Panc1 (cell line): ENCODE measurements at regions not wholly inside any gene's neighbourhood (a gene's known extent, or its start where the extent isn't known, plus 50 kb on each side); places are given as distances from the start of the nearest gene placed in this dataset.

ENCODE experiments used
- ATAC-seq: fragments of 200-7000 bp; cut with Tn5 transposase; 2 replicates; pipeline ENCODE4 v1.9.1; 2020; ENCODE audit warnings: mild to moderate bottlenecking, moderate library complexity
- BruUV-seq: library from RNA; stranded (reverse); fragments of 400-500 nt; replicated peaks from 2 replicates; lab custom pipeline; 2021; lab: Mats Ljungman, UMichigan
- CTCF ChIA-PET: fragments of 300-600 bp; sonication (Branson Sonifier 250); formaldehyde crosslinking; loops from one replicate; lab custom pipeline; 2022; ENCODE audit warnings: antibody characterized with exemption; lab: Charles Lee
- POLR2A ChIA-PET: fragments of 300-600 bp; sonication (Branson Sonifier 250); formaldehyde crosslinking; loops from one replicate; lab custom pipeline; 2022; ENCODE audit warnings: antibody characterized with exemption; lab: Charles Lee
- DNase-seq: peaks from one replicate; pipeline ENCODE4 v3.0.0-alpha.2; 2010; ENCODE audit warnings: low read depth, low spot score
- H3K27ac ChIP-seq: 2 replicates; pipeline ENCODE4 v1.5.1; 2011; ENCODE audit warnings: mild to moderate bottlenecking, low read length, inconsistent platforms
- H3K27me3 ChIP-seq: fragments of 200-500 bp; sonication (Bioruptor generic); 2 replicates; pipeline ENCODE4 v1.6.0; 2014; ENCODE audit warnings: low read length, inconsistent platforms; ENCODE audit not compliant: control insufficient read depth, insufficient read depth
- H3K36me3 ChIP-seq: fragments of 200-500 bp; sonication (Bioruptor generic); 2 replicates; pipeline ENCODE4 v1.5.1; 2014; ENCODE audit warnings: inconsistent platforms, mild to moderate bottlenecking, low read length, moderate library complexity; ENCODE audit not compliant: control insufficient read depth, insufficient read depth
- H3K4me1 ChIP-seq: 2 replicates; pipeline ENCODE4 v1.5.1; 2011; ENCODE audit warnings: inconsistent platforms, mild to moderate bottlenecking, low read length, moderate library complexity; ENCODE audit not compliant: control insufficient read depth, insufficient read depth
- H3K4me3 ChIP-seq, 2 experiments: 2 replicates each; pipeline ENCODE4 v1.5.1; 2011 to 2012; ENCODE audit warnings: low read depth in 2 of 2, low read length in 2 of 2, mild to moderate bottlenecking in 2 of 2, inconsistent platforms in 1 of 2, moderate library complexity in 1 of 2
- H3K9me3 ChIP-seq: fragments of 200-500 bp; sonication (Bioruptor generic); 2 replicates; pipeline ENCODE4 v1.5.1; 2014; ENCODE audit warnings: low read depth, mild to moderate bottlenecking, inconsistent platforms, low read length, moderate library complexity; ENCODE audit not compliant: control insufficient read depth, insufficient read depth
- POLR2AphosphoS5 ChIP-seq: IDR thresholded peaks from 2 replicates; pipeline ENCODE4 v1.6.1; 2012; ENCODE audit warnings: mild to moderate bottlenecking, low read depth, low read length, moderate library complexity
- SIN3A ChIP-seq: IDR thresholded peaks from 2 replicates; pipeline ENCODE4 v1.6.1; 2012; ENCODE audit warnings: low read depth, mild to moderate bottlenecking, low read length, moderate library complexity, borderline replicate concordance; ENCODE audit not compliant: insufficient read depth
- TCF7L2 ChIP-seq: IDR thresholded peaks from 2 replicates; pipeline ENCODE4 v1.6.1; 2011; ENCODE audit warnings: mild to moderate bottlenecking, low read depth, low read length, inconsistent platforms
- in situ Hi-C: cut with HindIII; loops from 2 replicates; pipeline ENCODE4 v1.10.0; 2016; ENCODE audit warnings: low sequenced_read_pairs, low pct_unique_long_range_greater_than_20kb
- intact Hi-C: fragments of 100-400 bp; cut with micrococcal nuclease; formaldehyde crosslinking; loops from one replicate; pipeline ENCODE4 v1.10.0; 2022; ENCODE audit not compliant: unreplicated experiment
- TF ChIP-seq, protein P1 (sequence below), 2 experiments: IDR thresholded peaks; 2 replicates each; pipeline ENCODE4 v1.6.1; 2011 to 2012; ENCODE audit warnings: low read depth in 2 of 2, control low read depth in 1 of 2, low read length in 1 of 2, mild to moderate bottlenecking in 1 of 2, moderate library complexity in 1 of 2; ENCODE audit not compliant: insufficient read depth in 1 of 2
- TF ChIP-seq, protein P2 (sequence below): fragments of 450-650 bp; IDR thresholded peaks from 2 replicates; pipeline ENCODE4 v1.5.1; 2017; ENCODE audit warnings: mild to moderate bottlenecking

DNA sequence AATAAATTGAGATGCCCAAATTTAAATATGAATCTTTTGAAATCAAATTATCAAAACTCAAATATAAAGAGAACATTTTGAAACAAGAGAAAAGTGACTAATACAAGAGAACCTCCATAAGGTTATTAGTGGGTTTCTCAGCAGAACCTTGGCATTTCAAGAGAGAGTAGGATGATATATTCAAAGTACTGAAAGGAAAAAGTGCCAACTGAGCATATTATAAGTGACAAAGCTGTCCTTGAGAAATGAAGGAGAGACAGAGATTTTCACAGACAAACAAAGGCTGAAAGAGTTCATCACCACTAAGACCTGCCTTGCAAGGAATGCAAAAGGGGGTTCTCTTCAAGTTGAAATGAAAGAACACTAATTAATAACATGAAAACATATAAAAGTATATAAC, 366.0 kb downstream of the HINT1 start:
- intact Hi-C loops (no loop called here), in situ Hi-C loops (no loop called here)
- Histone ChIP-seq H3K27me3 (no peaks in the 10 kb centered on the region), H3K36me3 (no peaks in the 10 kb centered on the region), H3K4me3 (no peak overlapping the region), H3K9me3 (peaks cover 4% of the 10 kb centered on the region; the same call in 1 of the 2 replicates), H3K27ac (no peak overlapping the region), H3K4me1 (no peaks in the 10 kb centered on the region)
- BruUV-seq, result no TSS peak
- TF ChIP-seq, protein P1, sequence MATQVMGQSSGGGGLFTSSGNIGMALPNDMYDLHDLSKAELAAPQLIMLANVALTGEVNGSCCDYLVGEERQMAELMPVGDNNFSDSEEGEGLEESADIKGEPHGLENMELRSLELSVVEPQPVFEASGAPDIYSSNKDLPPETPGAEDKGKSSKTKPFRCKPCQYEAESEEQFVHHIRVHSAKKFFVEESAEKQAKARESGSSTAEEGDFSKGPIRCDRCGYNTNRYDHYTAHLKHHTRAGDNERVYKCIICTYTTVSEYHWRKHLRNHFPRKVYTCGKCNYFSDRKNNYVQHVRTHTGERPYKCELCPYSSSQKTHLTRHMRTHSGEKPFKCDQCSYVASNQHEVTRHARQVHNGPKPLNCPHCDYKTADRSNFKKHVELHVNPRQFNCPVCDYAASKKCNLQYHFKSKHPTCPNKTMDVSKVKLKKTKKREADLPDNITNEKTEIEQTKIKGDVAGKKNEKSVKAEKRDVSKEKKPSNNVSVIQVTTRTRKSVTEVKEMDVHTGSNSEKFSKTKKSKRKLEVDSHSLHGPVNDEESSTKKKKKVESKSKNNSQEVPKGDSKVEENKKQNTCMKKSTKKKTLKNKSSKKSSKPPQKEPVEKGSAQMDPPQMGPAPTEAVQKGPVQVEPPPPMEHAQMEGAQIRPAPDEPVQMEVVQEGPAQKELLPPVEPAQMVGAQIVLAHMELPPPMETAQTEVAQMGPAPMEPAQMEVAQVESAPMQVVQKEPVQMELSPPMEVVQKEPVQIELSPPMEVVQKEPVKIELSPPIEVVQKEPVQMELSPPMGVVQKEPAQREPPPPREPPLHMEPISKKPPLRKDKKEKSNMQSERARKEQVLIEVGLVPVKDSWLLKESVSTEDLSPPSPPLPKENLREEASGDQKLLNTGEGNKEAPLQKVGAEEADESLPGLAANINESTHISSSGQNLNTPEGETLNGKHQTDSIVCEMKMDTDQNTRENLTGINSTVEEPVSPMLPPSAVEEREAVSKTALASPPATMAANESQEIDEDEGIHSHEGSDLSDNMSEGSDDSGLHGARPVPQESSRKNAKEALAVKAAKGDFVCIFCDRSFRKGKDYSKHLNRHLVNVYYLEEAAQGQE (IDR thresholded peaks at IDR 0.05; ENCODE audit: insufficient read depth in 1 of 2, low read depth in 2 of 2, low read length in 1 of 2), result no peak
- TF ChIP-seq SIN3A (no peak), POLR2AphosphoS5 (no peak), TCF7L2 (no peak)
- TF ChIP-seq, protein P2, sequence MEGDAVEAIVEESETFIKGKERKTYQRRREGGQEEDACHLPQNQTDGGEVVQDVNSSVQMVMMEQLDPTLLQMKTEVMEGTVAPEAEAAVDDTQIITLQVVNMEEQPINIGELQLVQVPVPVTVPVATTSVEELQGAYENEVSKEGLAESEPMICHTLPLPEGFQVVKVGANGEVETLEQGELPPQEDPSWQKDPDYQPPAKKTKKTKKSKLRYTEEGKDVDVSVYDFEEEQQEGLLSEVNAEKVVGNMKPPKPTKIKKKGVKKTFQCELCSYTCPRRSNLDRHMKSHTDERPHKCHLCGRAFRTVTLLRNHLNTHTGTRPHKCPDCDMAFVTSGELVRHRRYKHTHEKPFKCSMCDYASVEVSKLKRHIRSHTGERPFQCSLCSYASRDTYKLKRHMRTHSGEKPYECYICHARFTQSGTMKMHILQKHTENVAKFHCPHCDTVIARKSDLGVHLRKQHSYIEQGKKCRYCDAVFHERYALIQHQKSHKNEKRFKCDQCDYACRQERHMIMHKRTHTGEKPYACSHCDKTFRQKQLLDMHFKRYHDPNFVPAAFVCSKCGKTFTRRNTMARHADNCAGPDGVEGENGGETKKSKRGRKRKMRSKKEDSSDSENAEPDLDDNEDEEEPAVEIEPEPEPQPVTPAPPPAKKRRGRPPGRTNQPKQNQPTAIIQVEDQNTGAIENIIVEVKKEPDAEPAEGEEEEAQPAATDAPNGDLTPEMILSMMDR, result no peak
- ATAC-seq, result no peak
- ChIA-PET POLR2A (no interaction called here), CTCF (no interaction called here)
- DNase-seq, result no peak

DNA sequence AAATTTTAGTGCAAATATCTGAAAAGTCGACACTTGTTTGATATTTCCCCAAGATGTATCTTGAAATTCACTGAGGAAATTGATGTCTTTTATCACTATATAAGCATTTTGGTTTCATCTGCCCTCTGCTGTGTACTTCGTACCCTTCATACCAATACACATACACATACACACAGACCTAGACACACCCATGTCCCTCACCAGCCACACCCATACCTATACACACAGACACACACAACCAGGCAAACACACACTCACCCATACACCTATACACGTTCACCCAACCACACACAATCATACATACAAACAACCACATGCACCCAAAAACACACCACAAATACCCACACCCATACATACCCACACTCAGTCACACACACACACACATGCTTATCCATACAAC, 367.8 kb downstream of the HINT1 start:
- no peaks in the 10 kb centered on the region for H3K27me3 ChIP-seq
- ChIA-PET CTCF (no interaction called here), POLR2A (no interaction called here)
- TF ChIP-seq, protein P1 (IDR thresholded peaks at IDR 0.05; ENCODE audit: insufficient read depth in 1 of 2, low read depth in 2 of 2, low read length in 1 of 2), result no peak
- TF ChIP-seq, protein P2, result no peak
- no peak for TF ChIP-seq SIN3A
- TF ChIP-seq POLR2AphosphoS5, result no peak
- TF ChIP-seq TCF7L2, result no peak
- H3K36me3 ChIP-seq, result no peaks in the 10 kb centered on the region
- DNase-seq, result no peak
- no peak overlapping the region for H3K4me3 ChIP-seq
- no TSS peak for BruUV-seq
- no peak overlapping the region for H3K27ac ChIP-seq
- in situ Hi-C loops (no loop called here), intact Hi-C loops (no loop called here)
- no peaks in the 10 kb centered on the region for H3K4me1 ChIP-seq
- ATAC-seq, result no peak
- H3K9me3 ChIP-seq, result peaks cover 4% of the 10 kb centered on the region; the same call in 1 of the 2 replicates
